GM19240 (cell line): ENCODE measurements at regions not wholly inside any gene's neighbourhood (a gene's known extent, or its start where the extent isn't known, plus 50 kb on each side); places are given as distances from the start of the nearest gene placed in this dataset.
A peak's percentile ranks its signal among the peaks of the same experiment; 100 is the strongest.

Experiments used
- DNase-seq: peaks from one replicate; pipeline ENCODE4 v3.0.0; 2011; ENCODE audit warnings: low spot score; ENCODE audit not compliant: insufficient read length

DNA sequence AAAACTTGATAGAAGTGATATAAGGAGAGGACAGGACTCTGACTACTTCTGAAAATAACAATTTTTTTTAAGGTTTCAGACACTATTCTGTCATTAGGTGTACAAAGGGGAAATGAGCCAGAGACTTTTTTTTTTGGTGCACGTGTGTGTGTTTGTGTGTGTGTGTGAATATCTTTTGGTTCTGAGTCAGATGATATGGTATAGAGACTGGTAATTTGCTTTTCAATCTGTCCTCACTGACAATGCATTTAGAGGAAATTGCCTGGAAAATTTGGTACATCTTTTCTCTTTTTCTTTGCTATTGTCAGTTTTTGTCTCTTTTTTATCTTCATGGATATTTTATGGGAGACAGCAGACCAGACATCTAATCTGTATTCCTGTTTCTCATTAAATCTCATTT, 59.3 kb downstream of the DDIT4L start:
- DNase-seq = no peak

GRCh38 chr4:100130491-100130890, 59.8 kb downstream of the DDIT4L start:
- DNase-seq = no peak

DNA sequence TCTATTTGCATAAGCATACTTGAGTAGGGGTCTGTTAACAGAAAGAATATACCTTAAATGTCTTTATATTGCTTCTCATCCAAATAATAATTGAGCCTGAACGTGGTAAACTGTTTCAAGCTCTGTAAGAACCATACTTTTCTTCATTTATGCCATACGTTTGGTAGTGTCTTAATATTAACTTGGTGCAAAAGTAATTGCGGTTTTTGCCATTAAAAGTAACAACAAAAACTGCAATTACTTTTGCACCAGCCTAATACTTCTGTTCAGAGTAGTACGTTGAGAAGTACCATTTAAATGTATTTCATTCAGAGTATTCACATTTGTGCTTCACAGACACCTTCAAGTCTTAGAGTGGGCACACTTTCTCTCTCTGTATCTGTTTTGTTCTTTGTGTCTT, 60.5 kb downstream of the DDIT4L start:
- DNase-seq = no peak

DNA sequence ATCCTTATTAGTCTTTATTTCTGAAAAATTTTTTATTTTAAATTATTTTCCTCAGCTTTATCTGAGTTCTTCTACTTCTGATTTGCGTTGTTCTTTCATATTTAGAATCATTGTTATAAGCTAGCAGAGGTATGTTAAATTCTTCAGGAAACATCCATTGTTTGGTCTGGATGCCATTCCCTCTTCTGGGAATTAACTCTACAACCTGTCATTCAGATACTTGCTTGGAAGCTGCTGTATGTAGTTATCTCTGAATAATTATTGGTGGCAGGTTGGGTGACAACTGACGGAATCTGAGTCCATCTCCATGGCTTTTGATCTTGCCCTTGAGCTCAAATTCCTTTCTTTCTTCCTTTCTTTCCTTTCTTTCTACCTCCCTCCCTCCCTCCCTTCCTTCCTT, 61.9 kb downstream of the DDIT4L start:
- no peak for DNase-seq

DNA sequence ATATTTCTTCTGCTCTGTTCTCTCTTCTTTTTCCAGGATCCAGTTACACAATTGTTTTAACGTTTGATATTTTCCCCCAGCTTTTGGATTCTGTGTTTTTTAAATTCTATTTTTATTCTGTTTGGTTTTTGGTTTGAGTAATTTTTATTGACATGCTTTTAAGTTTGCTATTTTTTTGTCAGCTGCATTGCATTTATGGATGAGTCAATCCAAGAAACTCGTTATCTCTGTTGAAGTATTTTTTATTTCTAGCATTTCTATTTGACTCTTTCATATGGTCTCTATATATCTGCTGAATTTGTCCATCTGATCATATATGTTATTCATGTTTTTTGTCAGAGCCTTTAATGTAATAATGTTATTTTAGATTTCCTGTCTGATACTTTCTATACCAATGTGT, 65.6 kb downstream of the DDIT4L start:
- no peak for DNase-seq

- no peak for DNase-seq
Measured at GRCh38 chr4:100118181-100118580, 72.1 kb downstream of the DDIT4L start.

GRCh38 chr4:100117750-100118149, 72.5 kb downstream of the DDIT4L start:
- DNase-seq = no peak

- DNase-seq = no peak
Measured at GRCh38 chr4:100114909-100115308, 75.4 kb downstream of the DDIT4L start.

DNA sequence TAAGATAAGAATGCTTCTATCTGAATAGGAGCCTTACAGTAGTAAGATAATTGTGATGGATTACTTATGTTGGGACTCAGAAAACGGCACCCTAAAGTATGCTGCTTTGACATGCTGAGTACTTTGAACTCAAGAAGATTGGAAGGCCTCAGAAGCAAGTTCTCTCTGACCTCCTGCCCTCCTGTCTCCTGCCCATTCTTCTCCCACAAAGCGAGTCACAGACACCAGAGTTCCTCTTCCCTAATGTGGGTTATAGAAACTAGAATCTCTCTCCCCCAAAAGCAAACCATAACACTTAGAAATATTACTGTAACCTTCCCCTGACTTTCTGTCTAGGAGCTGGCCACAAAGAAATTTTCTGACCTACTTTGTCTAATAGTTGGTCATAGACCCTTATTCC, 76.5 kb downstream of the DDIT4L start:
- DNase-seq = no peak

DNA sequence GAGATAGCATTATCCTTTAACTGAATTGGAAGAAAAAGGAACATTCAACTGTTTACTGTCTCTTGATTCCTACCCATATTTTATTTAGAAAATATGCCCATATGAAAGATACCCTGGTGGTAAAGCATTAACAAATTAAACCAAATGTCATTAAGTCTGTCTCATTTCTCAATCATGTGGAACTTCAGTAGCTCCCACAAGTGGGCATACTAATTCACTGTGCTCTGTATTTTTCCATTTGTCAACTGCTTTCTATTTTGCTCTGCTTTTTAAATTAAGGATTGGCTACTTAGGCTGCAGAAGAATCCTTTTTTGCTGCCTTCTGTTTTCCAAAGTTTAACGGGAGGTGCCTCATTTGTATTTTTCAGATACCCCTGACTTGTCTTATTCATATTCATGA, 77.2 kb downstream of the DDIT4L start:
- no peak for DNase-seq

- DNase-seq = no peak
Measured at GRCh38 chr4:100109921-100110320, 80.3 kb downstream of the DDIT4L start.

GRCh38 chr4:100108869-100109268, 81.4 kb downstream of the DDIT4L start:
- no peak for DNase-seq

- no peak for DNase-seq
Measured at GRCh38 chr4:100106982-100107381, 83.3 kb downstream of the DDIT4L start.

DNA sequence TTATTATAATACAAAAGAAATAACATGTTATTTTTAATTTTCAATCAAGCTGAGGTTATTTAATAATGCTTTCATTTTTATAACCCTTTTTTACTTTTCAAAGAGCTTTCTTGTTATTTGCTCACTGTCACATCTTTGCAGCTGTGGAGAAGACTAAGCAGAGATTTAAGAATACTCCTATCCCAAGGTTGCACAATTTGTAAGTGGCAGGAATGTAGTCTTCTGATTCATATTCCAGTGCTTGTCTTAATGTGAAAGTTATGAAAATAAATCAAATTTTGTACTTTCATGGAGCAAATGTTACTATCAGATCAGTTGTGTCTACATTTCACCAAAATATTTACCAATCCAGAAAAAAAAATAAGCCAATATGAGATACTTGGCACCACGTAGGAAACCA, 86.6 kb downstream of the DDIT4L start:
- no peak for DNase-seq

GRCh38 chr4:100100985-100101384, 89.3 kb downstream of the DDIT4L start:
- no peak for DNase-seq

DNA sequence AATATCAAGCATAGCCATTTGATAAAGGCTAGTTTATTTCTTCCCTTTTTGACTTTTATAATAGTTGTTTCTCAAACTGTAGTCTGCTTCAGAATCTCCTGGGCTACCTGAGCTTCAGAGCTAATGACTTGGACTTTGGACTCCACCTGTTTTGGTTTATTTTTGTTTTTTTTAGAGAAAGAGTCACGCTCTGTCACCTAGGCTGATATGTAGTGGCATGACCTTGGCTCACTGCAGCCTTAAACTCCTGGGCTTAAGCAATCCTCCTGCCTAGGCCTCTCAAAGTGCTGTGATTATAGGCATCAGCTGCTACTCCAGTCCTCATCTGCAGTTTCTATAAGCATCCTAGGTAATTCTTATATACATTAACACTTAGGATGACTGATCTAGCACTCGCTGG, 90.5 kb downstream of the DDIT4L start:
- no peak for DNase-seq

DNA sequence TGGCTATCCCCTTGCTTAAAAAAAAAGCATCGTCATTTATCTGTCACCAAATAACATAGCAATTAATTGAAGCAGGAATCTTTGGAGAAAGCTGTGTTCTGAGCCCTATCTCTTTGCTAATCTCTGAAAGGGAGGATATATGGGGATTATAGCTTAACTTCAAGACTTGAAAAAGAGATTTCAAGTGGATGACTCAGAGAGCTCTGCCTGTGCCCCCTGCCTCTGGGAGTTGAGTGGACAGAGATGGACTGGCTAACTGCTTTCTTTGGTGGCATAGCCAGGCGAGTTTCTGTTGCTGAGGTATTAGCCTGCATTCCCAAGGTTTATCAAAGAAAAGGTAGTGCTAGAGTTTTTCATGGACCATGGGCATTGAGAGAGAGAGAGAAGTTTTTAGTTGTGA, 91.6 kb downstream of the DDIT4L start:
- no peak for DNase-seq

DNA sequence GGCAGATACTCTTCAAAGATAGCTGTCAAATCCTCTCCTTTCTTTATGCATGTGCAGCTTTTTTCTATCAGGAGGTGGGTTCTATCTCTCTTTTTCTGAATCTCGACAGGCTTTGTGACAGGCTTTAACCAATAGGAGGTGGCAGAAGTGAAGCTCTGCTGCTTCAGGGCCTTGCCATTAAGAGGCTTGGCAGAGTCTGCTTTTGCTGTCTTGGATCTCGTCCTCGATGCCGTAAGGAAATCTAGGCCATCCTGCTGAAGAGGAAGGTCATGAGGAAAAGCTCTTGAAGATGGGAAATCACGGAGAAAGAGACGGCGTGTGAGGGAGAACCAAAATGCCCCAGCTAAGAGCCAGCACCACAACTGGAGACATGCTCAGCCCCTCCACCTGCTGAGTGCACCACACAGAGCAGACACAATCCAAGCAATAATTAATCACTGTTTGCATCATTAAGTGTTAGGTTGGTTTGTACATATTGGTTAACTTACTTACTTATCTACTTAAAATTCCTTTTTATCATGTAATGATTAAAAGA, 92.2 kb downstream of the DDIT4L start:
- no peak for DNase-seq

DNA sequence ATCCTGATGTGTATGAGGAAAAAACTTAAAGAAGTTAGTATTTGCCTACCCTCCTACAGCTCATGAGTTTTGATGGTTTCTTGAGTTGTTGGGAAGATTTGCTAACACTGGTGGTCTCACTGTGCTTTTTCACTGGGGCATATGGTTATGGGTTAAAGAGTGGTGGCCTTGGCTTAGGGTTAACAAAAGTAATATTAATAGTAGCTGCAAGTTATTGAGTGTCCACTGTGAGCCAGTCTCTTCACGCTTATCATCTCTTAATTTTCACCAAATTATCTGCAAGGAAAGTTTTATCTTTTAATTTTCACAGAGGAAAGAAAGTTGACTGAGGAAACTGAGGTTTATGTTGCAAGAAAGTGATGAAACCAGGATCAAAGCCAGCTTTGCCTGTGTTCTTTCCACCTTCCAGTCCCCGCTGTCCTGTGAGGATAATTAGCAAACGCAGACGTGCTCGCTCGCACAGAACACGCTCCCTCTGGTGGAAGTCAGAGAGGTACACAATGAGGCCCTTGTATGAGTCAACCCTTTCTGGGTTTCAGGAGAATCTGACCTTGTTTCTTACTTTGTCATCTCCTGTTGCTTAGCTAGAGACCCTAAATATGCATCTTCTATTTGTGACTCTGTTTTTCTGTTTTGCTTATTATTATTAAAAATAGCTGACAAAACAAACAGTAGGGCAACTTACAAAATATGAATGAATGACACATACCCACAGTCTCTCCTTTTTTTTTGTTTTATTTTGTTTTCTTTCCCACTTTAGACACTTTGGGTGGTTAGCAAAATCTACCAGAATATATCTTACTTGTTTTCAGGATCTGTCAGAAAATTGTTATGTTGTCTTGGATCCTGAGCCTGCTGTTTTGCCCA, 94.3 kb downstream of the DDIT4L start:
- DNase-seq = peak; percentile 26

DNA sequence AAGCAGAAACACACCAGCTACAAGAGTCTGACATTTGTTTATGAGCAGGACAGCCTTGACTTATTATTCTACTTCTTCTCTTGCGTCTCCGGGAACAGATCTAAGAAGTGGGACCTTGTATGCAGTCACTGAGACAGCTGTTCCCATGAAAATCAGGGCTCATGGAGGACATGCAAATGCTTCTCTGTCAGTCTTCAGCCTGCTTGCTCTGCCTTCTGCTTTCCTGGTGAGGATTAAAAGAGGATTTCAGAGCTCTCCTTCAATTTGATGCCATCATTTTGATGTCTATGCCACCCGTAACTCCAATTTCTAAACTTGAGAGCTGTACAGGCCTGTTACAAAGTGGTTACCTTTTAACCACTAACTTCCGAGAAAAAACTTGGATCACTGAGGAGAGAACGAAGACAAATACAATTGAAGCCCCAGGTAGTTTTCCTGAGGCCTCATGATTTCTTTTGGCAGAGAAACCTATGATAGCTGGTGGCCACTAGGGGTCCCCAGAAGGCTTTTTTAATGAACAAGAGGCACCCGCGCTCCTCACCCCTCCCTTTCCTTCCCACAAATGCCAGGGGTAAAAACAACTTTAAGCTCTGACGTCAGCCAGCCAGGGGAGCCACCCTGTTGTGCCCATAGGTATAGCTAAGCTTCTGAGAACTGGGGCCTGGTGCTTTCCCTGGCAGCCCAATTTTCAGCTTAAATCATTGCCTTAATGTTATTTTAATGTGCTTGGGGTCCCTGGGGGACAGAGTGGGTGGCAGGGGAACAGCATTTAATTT, 97.0 kb downstream of the DDIT4L start:
- peak; percentile 8 for DNase-seq

DNA sequence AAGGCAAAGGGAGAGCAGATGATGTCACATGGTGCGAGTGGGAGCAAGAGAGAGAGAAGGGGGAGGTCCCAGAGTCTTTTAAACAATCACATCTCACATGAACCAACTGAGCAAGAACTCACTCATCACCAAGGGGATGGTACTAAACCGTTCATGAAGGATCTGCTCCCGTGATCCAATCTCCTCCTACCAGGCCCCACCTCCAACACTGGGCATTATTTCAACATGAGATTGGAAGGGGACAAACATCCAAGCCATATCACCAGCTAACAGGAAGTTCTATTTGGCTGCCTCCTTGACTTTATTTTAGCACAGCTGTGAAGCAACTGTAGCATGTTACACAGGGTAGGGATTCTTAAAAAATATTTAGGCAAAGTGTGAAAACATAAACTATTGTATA, 102.5 kb downstream of the DDIT4L start:
- DNase-seq = no peak

DNA sequence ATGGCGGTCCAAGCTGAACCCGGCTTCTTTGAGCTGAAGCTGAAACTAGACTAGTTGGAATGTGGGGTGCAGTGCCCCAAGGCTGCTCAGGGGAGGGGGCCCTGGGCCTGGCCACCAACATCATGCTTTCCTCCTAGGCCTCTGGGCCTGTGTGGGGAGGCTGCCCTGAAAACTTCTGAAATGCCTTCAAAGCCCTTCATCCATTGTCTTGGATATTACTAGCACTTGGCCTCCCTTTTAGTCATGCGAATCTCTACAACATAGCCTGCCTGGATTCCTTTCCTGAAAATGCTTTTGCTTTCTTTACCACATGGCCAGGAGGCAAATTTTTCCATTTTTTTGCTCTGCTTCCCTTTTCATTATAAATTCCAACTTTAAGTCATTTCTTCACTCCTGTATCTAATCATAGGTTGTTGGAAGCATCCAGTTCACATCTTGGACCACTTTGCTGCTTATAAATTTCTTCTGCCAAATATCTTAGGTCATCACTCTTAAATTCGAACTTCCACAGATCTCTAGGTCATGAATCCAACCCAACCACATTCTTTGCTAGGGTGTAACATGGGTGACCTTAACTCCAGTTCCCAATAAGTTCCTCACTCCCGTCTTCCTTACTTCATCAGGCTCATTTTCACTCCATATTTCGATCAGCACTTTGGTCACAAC, 103.4 kb downstream of the DDIT4L start:
- DNase-seq = no peak
